A549 (cell line): ENCODE measurements at regions not wholly inside any gene's neighbourhood (a gene's known extent, or its start where the extent isn't known, plus 50 kb on each side); places are given as distances from the start of the nearest gene placed in this dataset.

Experiments used
- ATAC-seq, 2 experiments: fragments of 200-7000 bp in 1 of 2; fragments of >200 bp in 1 of 2; cut with Nextera tagmentation in 1 of 2; cut with Tn5 transposase in 1 of 2; 3 replicates each; pipeline versions ENCODE4 v1.8.0 to v1.9.1; 2018 to 2020; ENCODE audit warnings: mild to moderate bottlenecking in 1 of 2, moderate library complexity in 1 of 2
- CTCF ChIA-PET: fragments of 300-600 bp; sonication (Branson Sonifier 250); formaldehyde crosslinking; extraction: SDS; loops from one replicate; lab custom pipeline; 2021; ENCODE audit warnings: antibody characterized with exemption, inconsistent platforms; lab: Yijun Ruan, JAX
- POLR2A ChIA-PET: fragments of 350-600 bp; formaldehyde crosslinking; extraction: SDS; loops from one replicate; lab custom pipeline; 2021; ENCODE audit warnings: antibody characterized with exemption, inconsistent platforms; lab: Yijun Ruan, JAX
- DNase-seq, 2 experiments: peaks; one replicate each; pipeline versions ENCODE4 v3.0.0 to v3.0.0-alpha.2; 2011 to 2016; ENCODE audit warnings: low read depth in 1 of 2, low spot score in 1 of 2
- FAIRE-seq: peaks from 2 replicates; lab custom pipeline; 2011; peaks lifted over from hg19 to GRCh38; lab: Jason Lieb, UNC
- H3K27ac ChIP-seq, 2 experiments: fragments of >200 bp; sonication (Bioruptor Twin); formaldehyde crosslinking; 3 replicates each; pipeline ENCODE4 v1.5.1; 2016 to 2017
- H3K4me1 ChIP-seq: fragments of >200 bp; sonication (Bioruptor Twin); formaldehyde crosslinking; 3 replicates; pipeline ENCODE4 v1.6.1; 2016
- H3K4me2 ChIP-seq: fragments of >200 bp; sonication (Bioruptor Twin); formaldehyde crosslinking; 3 replicates; pipeline ENCODE4 v1.6.1; 2016
- H3K4me3 ChIP-seq: fragments of >200 bp; sonication (Bioruptor Twin); formaldehyde crosslinking; 3 replicates; pipeline ENCODE4 v1.5.1; 2016
- H3K9me3 ChIP-seq: fragments of >200 bp; sonication (Bioruptor Twin); formaldehyde crosslinking; 3 replicates; pipeline ENCODE4 v1.6.1; 2016
- BCL3 ChIP-seq: fragments of >200 bp; sonication (Bioruptor Twin); formaldehyde crosslinking; IDR thresholded peaks from 3 replicates; pipeline ENCODE4 v1.6.1; 2016
- CBX2 ChIP-seq: fragments of 200-600 bp; sonication (generic); IDR thresholded peaks from 2 replicates; pipeline ENCODE4 v1.6.1; 2016; ENCODE audit warnings: low read depth, mild to moderate bottlenecking, borderline replicate concordance
- E2F6 ChIP-seq: IDR thresholded peaks from 2 replicates; pipeline ENCODE4 v1.6.1; 2012; ENCODE audit warnings: low read depth, borderline replicate concordance
- EHF ChIP-seq: fragments of 250-450 bp; sonication (Bioruptor Pico); IDR thresholded peaks from 2 replicates; pipeline ENCODE4 v1.5.0; 2020; ENCODE audit warnings: mild to moderate bottlenecking
- ESRRA ChIP-seq: fragments of 150-350 bp; IDR thresholded peaks from 2 replicates; pipeline ENCODE4 v1.6.1; 2014; ENCODE audit warnings: mild to moderate bottlenecking, low read length, borderline replicate concordance
- FOSL2 ChIP-seq, 2 experiments: fragments of 450-650 bp in 1 of 2; fragments of >200 bp in 1 of 2; sonication (Bioruptor Twin) in 1 of 2; formaldehyde crosslinking; IDR thresholded peaks; 2 replicates each; pipeline versions ENCODE4 v1.5.0 to v1.6.1; 2016 to 2020; ENCODE audit warnings: mild to moderate bottlenecking in 1 of 2, moderate library complexity in 1 of 2
- HEYL ChIP-seq: fragments of 250-450 bp; sonication (Bioruptor Pico); IDR thresholded peaks from 2 replicates; pipeline ENCODE4 v1.8.0; 2021; ENCODE audit warnings: mild to moderate bottlenecking, moderate library complexity
- KDM5A ChIP-seq: fragments of 200-600 bp; sonication (generic); IDR thresholded peaks from 2 replicates; pipeline ENCODE4 v1.6.1; 2016; ENCODE audit warnings: antibody characterized with exemption, mild to moderate bottlenecking
- MAX ChIP-seq: IDR thresholded peaks from 2 replicates; pipeline ENCODE4 v1.6.1; 2012
- MAZ ChIP-seq: fragments of 150-350 bp; IDR thresholded peaks from 2 replicates; pipeline ENCODE4 v1.6.1; 2014; ENCODE audit warnings: antibody characterized with exemption, low read depth, low read length, borderline replicate concordance
- MYC ChIP-seq: IDR thresholded peaks from 2 replicates; pipeline ENCODE4 v1.6.1; 2012; ENCODE audit warnings: mild to moderate bottlenecking, inconsistent platforms, low read length, improper control_type of control experiment, borderline replicate concordance
- PBX3 ChIP-seq: IDR thresholded peaks from 2 replicates; pipeline ENCODE4 v1.6.1; 2012
- PHF8 ChIP-seq: fragments of 200-600 bp; sonication (generic); IDR thresholded peaks from 2 replicates; pipeline ENCODE4 v1.6.1; 2016; ENCODE audit warnings: low read depth, mild to moderate bottlenecking, antibody characterized with exemption, moderate library complexity, borderline replicate concordance
- POLR2A ChIP-seq: IDR thresholded peaks from 2 replicates; pipeline ENCODE4 v1.6.1; 2012; ENCODE audit warnings: mild to moderate bottlenecking, low read length
- POLR2AphosphoS2 ChIP-seq: conservative IDR thresholded peaks from 2 replicates; pipeline ENCODE4 v1.6.1; 2012; ENCODE audit warnings: low read length, improper control_type of control experiment, inconsistent platforms
- RAD21 ChIP-seq, 2 experiments: fragments of >200 bp in 1 of 2; sonication (Bioruptor Twin) in 1 of 2; formaldehyde crosslinking in 1 of 2; IDR thresholded peaks in 1 of 2; conservative IDR thresholded peaks in 1 of 2; 2 replicates in 1 of 2; 3 replicates in 1 of 2; pipeline ENCODE4 v1.6.1; 2012 to 2018; ENCODE audit warnings: inconsistent platforms in 1 of 2
- RCOR1 ChIP-seq: fragments of 150-350 bp; IDR thresholded peaks from 2 replicates; pipeline ENCODE4 v1.6.1; 2014; ENCODE audit warnings: antibody characterized with exemption, low read length, low read depth
- REST ChIP-seq: fragments of 200-600 bp; sonication (generic); IDR thresholded peaks from 2 replicates; pipeline ENCODE4 v1.6.1; 2016; ENCODE audit warnings: antibody characterized with exemption, mild to moderate bottlenecking, moderate library complexity
- TFCP2L1 ChIP-seq: fragments of 250-450 bp; sonication (Bioruptor Pico); IDR thresholded peaks from 2 replicates; pipeline ENCODE4 v1.5.0; 2021; ENCODE audit warnings: mild to moderate bottlenecking
- ZSCAN20 ChIP-seq: fragments of 250-450 bp; sonication (Bioruptor Pico); IDR thresholded peaks from 2 replicates; pipeline ENCODE4 v1.8.0; 2022; ENCODE audit warnings: mild to moderate bottlenecking, moderate library complexity
- WGBS: methylation state at CpG from one replicate; pipeline ENCODE4 v1.1.6; 2017; ENCODE audit errors: missing lambda C conversion rate; 5-methylcytosine and 5-hydroxymethylcytosine counted together

- CTCF ChIA-PET: no interaction called here
- DNase-seq (no peak), ATAC-seq (peak; percentile 36 to 53; a peak in 4 of 6 replicates), FAIRE-seq (no peak)
- H3K9me3 ChIP-seq: peaks cover 7% of the 10 kb centered on the region; the same call in 1 of the 3 replicates
- no peak overlapping the region for H3K4me2 ChIP-seq
- POLR2A ChIA-PET: no interaction called here
- no peak for TF ChIP-seq PHF8
- no peak for TF ChIP-seq TFCP2L1 (CRISPR knock-in tag)
- TF ChIP-seq POLR2AphosphoS2: no peak
- TF ChIP-seq REST: no peak
- no peak for TF ChIP-seq BCL3
- no peak for TF ChIP-seq RCOR1
- TF ChIP-seq HEYL (CRISPR knock-in tag): no peak
- no peak for TF ChIP-seq EHF
- no peak for TF ChIP-seq FOSL2 (IDR thresholded peaks at IDR 0.05)
- TF ChIP-seq FOSL2 (CRISPR knock-in tag; IDR thresholded peaks at IDR 0.05): no peak
- no peak for TF ChIP-seq ESRRA
- no peak for TF ChIP-seq CBX2
- TF ChIP-seq RAD21 (conservative IDR thresholded peaks at IDR 0.05 in 1 of 2, IDR thresholded peaks at IDR 0.05 in 1 of 2): no peak
- TF ChIP-seq MYC: no peak
- TF ChIP-seq MAZ: no peak
- no peak for TF ChIP-seq PBX3
- TF ChIP-seq MAX: no peak
- no peak for TF ChIP-seq KDM5A
- TF ChIP-seq POLR2A: no peak
- TF ChIP-seq ZSCAN20 (CRISPR knock-in tag): no peak
- no peak for TF ChIP-seq E2F6
- no peaks in the 10 kb centered on the region for H3K4me1 ChIP-seq
- H3K4me3 ChIP-seq: no peak overlapping the region
- H3K27ac ChIP-seq: peak overlapping the region in 1 of 2 experiments; percentile 6; a peak in 1 of 6 replicates
- WGBS: 83% methylated on average over 8 of the region's 8 CpGs
Measured at GRCh38 chr17:62860962-62861873, 53.1 kb upstream of the MARCHF10 start.
